HepG2 (cell line): ENCODE measurements at regions not wholly inside any gene's neighbourhood (a gene's known extent, or its start where the extent isn't known, plus 50 kb on each side); places are given as distances from the start of the nearest gene placed in this dataset.

Source experiments
- ZKSCAN8 ChIP-seq: IDR thresholded peaks from 2 replicates; pipeline ENCODE4 v1.6.1; 2016; ENCODE audit warnings: borderline replicate concordance, missing genetic modification reagents, missing compliant biosample characterization
- ZNF263 ChIP-seq: sonication (generic); formaldehyde crosslinking; IDR thresholded peaks from 2 replicates; pipeline ENCODE4 v1.4.0; 2020; ENCODE audit warnings: missing genetic modification reagents
- TF ChIP-seq, protein P1 (sequence below): sonication (generic); formaldehyde crosslinking; IDR thresholded peaks from 2 replicates; pipeline ENCODE4 v1.5.0; 2020; ENCODE audit warnings: mild to moderate bottlenecking, missing genetic modification reagents, moderate library complexity

DNA sequence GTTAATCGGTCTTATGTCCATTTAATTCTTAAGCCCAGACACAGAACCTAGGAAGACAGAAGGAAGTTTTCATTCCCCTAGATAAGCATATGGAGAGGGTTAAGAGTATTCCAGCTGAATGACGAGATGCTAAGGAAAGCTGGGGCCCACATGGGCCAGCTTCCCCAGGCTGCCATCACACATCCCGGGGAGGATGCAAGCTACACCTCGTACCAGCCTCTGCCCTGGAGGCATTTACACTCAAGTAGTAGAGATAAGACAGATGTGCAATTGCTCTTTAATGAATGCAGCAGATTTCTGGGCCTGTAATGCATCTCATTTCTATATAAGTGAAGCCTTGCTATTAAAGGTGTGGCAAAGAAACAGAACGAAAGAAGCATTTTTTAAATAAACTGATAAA, 144.5 kb downstream of the MEX3B start:
- TF ChIP-seq ZKSCAN8 (CRISPR knock-in tag) = no peak
- TF ChIP-seq, protein P1, sequence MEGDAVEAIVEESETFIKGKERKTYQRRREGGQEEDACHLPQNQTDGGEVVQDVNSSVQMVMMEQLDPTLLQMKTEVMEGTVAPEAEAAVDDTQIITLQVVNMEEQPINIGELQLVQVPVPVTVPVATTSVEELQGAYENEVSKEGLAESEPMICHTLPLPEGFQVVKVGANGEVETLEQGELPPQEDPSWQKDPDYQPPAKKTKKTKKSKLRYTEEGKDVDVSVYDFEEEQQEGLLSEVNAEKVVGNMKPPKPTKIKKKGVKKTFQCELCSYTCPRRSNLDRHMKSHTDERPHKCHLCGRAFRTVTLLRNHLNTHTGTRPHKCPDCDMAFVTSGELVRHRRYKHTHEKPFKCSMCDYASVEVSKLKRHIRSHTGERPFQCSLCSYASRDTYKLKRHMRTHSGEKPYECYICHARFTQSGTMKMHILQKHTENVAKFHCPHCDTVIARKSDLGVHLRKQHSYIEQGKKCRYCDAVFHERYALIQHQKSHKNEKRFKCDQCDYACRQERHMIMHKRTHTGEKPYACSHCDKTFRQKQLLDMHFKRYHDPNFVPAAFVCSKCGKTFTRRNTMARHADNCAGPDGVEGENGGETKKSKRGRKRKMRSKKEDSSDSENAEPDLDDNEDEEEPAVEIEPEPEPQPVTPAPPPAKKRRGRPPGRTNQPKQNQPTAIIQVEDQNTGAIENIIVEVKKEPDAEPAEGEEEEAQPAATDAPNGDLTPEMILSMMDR (CRISPR knock-in tag) = no peak
- no peak for TF ChIP-seq ZNF263 (CRISPR knock-in tag)
